HepG2 (cell line): ENCODE measurements at regions not wholly inside any gene's neighbourhood (a gene's known extent, or its start where the extent isn't known, plus 50 kb on each side); places are given as distances from the start of the nearest gene placed in this dataset.

Source experiments
- MZF1 ChIP-seq: sonication (generic); formaldehyde crosslinking; IDR thresholded peaks from 2 replicates; pipeline ENCODE4 v1.8.1; 2023; ENCODE audit warnings: mild to moderate bottlenecking, missing genetic modification reagents, borderline replicate concordance
- NAIF1 ChIP-seq: sonication (generic); formaldehyde crosslinking; IDR thresholded peaks from 2 replicates; pipeline ENCODE4 v1.5.0; 2020; ENCODE audit warnings: mild to moderate bottlenecking, missing genetic modification reagents, borderline replicate concordance
- NKX3-1 ChIP-seq: sonication (generic); formaldehyde crosslinking; IDR thresholded peaks from 2 replicates; pipeline ENCODE4 v1.5.0; 2020; ENCODE audit warnings: missing genetic modification reagents
- NPAS2 ChIP-seq: sonication (generic); formaldehyde crosslinking; IDR thresholded peaks from 2 replicates; pipeline ENCODE4 v1.8.0; 2022; ENCODE audit warnings: mild to moderate bottlenecking, missing genetic modification reagents, borderline replicate concordance
- NR2F6 ChIP-seq, 2 experiments: IDR thresholded peaks; 2 replicates each; pipeline ENCODE4 v1.6.1; 2016; ENCODE audit warnings: antibody characterized with exemption in 1 of 2, mild to moderate bottlenecking in 1 of 2
- RXRA ChIP-seq: sonication (generic); formaldehyde crosslinking; IDR thresholded peaks from 2 replicates; pipeline ENCODE4 v1.5.1; 2020; ENCODE audit warnings: missing genetic modification reagents
- SMAD9 ChIP-seq: sonication (generic); formaldehyde crosslinking; IDR thresholded peaks from 2 replicates; pipeline ENCODE4 v1.5.1; 2020; ENCODE audit warnings: mild to moderate bottlenecking, missing genetic modification reagents
- SP5 ChIP-seq: IDR thresholded peaks from 2 replicates; pipeline ENCODE4 v1.6.1; 2016; ENCODE audit warnings: low read depth, borderline replicate concordance
- STAG1 ChIP-seq: sonication (generic); formaldehyde crosslinking; IDR thresholded peaks from 2 replicates; pipeline ENCODE4 v1.4.0; 2020; ENCODE audit warnings: missing genetic modification reagents
- SUZ12 ChIP-seq: fragments of 150-350 bp; IDR thresholded peaks from 2 replicates; pipeline ENCODE4 v1.6.1; 2014; ENCODE audit warnings: low read depth, low read length
- TCF12 ChIP-seq, 2 experiments: fragments of 450-650 bp in 1 of 2; sonication (generic) in 1 of 2; formaldehyde crosslinking in 1 of 2; IDR thresholded peaks; 2 replicates each; pipeline versions ENCODE4 v1.6.1 to v1.8.0; 2017 to 2022; ENCODE audit warnings: antibody characterized with exemption in 1 of 2, mild to moderate bottlenecking in 1 of 2, missing genetic modification reagents in 1 of 2, moderate library complexity in 1 of 2
- ZNF143 ChIP-seq: sonication (generic); formaldehyde crosslinking; IDR thresholded peaks from 2 replicates; pipeline ENCODE4 v1.4.0; 2020; ENCODE audit warnings: missing genetic modification reagents
- ZNF331 ChIP-seq: sonication (generic); formaldehyde crosslinking; IDR thresholded peaks from 2 replicates; pipeline ENCODE4 v1.4.0; 2020; ENCODE audit warnings: missing genetic modification reagents
- ZNF337 ChIP-seq: sonication (generic); formaldehyde crosslinking; IDR thresholded peaks from 2 replicates; pipeline ENCODE4 v1.5.1; 2020; ENCODE audit warnings: missing genetic modification reagents, low read depth, mild to moderate bottlenecking, borderline replicate concordance
- ZNF501 ChIP-seq: sonication (generic); formaldehyde crosslinking; IDR thresholded peaks from 2 replicates; pipeline ENCODE4 v1.5.1; 2020; ENCODE audit warnings: mild to moderate bottlenecking, moderate library complexity, missing genetic modification reagents
- ZNF552 ChIP-seq: sonication (generic); formaldehyde crosslinking; IDR thresholded peaks from 2 replicates; pipeline ENCODE4 v1.9.0; 2022; ENCODE audit warnings: missing genetic modification reagents, mild to moderate bottlenecking, borderline replicate concordance
- TF ChIP-seq, protein P1 (sequence below): sonication (generic); formaldehyde crosslinking; IDR thresholded peaks from 2 replicates; pipeline ENCODE4 v1.4.0; 2020; ENCODE audit warnings: missing genetic modification reagents, low read depth, mild to moderate bottlenecking, borderline replicate concordance
- TF ChIP-seq, protein P2 (sequence below): IDR thresholded peaks from 2 replicates; pipeline ENCODE4 v1.4.0; 2020; ENCODE audit warnings: mild to moderate bottlenecking, missing genetic modification reagents
- TF ChIP-seq, protein P3 (sequence below): sonication (generic); formaldehyde crosslinking; IDR thresholded peaks from 2 replicates; pipeline ENCODE4 v1.5.1; 2020; ENCODE audit warnings: missing genetic modification reagents, mild to moderate bottlenecking, borderline replicate concordance
- TF ChIP-seq, protein P4 (sequence below): sonication (generic); formaldehyde crosslinking; IDR thresholded peaks from 2 replicates; pipeline ENCODE4 v1.4.0; 2020; ENCODE audit warnings: mild to moderate bottlenecking, missing genetic modification reagents
- TF ChIP-seq, protein P5 (sequence below): sonication (generic); formaldehyde crosslinking; IDR thresholded peaks from 2 replicates; pipeline ENCODE4 v1.5.1; 2020; ENCODE audit warnings: mild to moderate bottlenecking, missing genetic modification reagents

DNA sequence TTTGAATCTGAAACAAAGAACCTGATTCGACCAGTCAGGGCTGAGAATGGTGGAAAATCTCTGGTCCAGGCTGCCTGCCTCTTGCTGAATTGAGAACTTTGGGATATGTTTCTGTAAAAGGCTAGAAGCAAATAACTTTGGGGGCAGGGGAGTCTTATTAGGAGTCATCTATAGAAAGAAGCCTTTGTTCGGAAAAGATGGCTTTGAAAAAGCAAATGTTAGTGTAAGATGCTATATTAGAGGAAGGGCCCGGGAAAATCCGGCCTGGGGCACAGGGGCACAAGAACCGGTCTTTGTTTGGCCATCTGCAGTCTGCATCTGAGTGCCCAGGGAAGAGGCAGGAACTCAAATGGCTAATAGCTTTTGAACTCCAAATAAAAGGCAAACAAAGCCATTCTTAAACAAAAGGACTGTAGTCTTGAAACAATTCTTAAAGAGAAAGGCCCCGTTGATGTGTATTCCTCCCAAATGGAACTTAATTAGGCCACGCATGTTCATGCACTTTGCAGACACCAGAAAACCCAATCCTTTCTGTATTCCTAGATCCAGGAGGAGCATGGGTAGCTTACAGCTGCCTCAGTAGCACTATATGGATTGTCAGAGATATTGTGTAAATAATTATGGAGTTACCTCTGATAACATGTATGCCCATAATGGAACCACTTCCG is 180.0 kb upstream of the ARL4C start (continued):
- TF ChIP-seq, protein P1, sequence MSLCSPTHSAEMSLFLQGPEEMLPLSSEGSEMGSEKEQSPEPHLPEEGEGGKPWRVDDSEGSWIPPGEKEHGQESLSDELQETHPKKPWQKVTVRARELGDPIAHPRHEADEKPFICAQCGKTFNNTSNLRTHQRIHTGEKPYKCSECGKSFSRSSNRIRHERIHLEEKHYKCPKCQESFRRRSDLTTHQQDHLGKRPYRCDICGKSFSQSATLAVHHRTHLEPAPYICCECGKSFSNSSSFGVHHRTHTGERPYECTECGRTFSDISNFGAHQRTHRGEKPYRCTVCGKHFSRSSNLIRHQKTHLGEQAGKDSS (CRISPR knock-in tag), result no peak
- TF ChIP-seq ZNF552 (CRISPR knock-in tag), result no peak
- TF ChIP-seq, protein P2, sequence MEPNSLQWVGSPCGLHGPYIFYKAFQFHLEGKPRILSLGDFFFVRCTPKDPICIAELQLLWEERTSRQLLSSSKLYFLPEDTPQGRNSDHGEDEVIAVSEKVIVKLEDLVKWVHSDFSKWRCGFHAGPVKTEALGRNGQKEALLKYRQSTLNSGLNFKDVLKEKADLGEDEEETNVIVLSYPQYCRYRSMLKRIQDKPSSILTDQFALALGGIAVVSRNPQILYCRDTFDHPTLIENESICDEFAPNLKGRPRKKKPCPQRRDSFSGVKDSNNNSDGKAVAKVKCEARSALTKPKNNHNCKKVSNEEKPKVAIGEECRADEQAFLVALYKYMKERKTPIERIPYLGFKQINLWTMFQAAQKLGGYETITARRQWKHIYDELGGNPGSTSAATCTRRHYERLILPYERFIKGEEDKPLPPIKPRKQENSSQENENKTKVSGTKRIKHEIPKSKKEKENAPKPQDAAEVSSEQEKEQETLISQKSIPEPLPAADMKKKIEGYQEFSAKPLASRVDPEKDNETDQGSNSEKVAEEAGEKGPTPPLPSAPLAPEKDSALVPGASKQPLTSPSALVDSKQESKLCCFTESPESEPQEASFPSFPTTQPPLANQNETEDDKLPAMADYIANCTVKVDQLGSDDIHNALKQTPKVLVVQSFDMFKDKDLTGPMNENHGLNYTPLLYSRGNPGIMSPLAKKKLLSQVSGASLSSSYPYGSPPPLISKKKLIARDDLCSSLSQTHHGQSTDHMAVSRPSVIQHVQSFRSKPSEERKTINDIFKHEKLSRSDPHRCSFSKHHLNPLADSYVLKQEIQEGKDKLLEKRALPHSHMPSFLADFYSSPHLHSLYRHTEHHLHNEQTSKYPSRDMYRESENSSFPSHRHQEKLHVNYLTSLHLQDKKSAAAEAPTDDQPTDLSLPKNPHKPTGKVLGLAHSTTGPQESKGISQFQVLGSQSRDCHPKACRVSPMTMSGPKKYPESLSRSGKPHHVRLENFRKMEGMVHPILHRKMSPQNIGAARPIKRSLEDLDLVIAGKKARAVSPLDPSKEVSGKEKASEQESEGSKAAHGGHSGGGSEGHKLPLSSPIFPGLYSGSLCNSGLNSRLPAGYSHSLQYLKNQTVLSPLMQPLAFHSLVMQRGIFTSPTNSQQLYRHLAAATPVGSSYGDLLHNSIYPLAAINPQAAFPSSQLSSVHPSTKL (CRISPR knock-in tag), result peak; percentile 69
- TF ChIP-seq TCF12 (IDR thresholded peaks at IDR 0.05), result no peak
- no peak for TF ChIP-seq TCF12 (CRISPR knock-in tag; IDR thresholded peaks at IDR 0.05)
- TF ChIP-seq, protein P3, sequence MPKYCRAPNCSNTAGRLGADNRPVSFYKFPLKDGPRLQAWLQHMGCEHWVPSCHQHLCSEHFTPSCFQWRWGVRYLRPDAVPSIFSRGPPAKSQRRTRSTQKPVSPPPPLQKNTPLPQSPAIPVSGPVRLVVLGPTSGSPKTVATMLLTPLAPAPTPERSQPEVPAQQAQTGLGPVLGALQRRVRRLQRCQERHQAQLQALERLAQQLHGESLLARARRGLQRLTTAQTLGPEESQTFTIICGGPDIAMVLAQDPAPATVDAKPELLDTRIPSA (CRISPR knock-in tag), result no peak
- peak; percentile 45; the same call in 1 of the 2 replicates for TF ChIP-seq RXRA
- TF ChIP-seq NPAS2 (CRISPR knock-in tag), result no peak
- no peak for TF ChIP-seq ZNF501
- TF ChIP-seq, protein P4, sequence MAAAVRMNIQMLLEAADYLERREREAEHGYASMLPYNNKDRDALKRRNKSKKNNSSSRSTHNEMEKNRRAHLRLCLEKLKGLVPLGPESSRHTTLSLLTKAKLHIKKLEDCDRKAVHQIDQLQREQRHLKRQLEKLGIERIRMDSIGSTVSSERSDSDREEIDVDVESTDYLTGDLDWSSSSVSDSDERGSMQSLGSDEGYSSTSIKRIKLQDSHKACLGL (CRISPR knock-in tag), result no peak
- TF ChIP-seq ZNF331 (CRISPR knock-in tag), result no peak; the same call in 1 of the 2 replicates
- TF ChIP-seq ZNF143, result no peak
- no peak for TF ChIP-seq NAIF1 (CRISPR knock-in tag)
- TF ChIP-seq NKX3-1 (CRISPR knock-in tag), result no peak
- no peak for TF ChIP-seq ZNF337 (CRISPR knock-in tag)
- TF ChIP-seq, protein P5, sequence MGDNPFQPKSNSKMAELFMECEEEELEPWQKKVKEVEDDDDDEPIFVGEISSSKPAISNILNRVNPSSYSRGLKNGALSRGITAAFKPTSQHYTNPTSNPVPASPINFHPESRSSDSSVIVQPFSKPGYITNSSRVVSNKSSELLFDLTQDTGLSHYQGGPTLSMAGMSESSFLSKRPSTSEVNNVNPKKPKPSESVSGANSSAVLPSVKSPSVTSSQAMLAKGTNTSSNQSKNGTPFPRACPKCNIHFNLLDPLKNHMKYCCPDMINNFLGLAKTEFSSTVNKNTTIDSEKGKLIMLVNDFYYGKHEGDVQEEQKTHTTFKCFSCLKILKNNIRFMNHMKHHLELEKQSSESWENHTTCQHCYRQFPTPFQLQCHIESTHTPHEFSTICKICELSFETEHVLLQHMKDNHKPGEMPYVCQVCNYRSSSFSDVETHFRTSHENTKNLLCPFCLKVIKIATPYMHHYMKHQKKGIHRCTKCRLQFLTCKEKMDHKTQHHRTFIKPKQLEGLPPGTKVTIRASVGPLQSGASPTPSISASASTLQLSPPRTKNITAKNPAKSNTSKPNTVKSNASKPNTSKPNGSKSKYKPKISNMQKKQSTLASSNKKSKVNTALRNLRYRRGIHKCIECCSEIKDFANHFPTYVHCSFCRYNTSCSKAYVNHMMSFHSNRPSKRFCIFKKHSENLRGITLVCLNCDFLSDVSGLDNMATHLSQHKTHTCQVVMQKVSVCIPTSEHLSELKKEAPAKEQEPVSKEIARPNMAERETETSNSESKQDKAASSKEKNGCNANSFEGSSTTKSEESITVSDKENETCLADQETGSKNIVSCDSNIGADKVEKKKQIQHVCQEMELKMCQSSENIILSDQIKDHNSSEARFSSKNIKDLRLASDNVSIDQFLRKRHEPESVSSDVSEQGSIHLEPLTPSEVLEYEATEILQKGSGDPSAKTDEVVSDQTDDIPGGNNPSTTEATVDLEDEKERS, result no peak
- TF ChIP-seq STAG1, result peak; percentile 13; the same call in 1 of the 2 replicates
- no peak for TF ChIP-seq SUZ12
- TF ChIP-seq SP5 (CRISPR knock-in tag), result no peak
- TF ChIP-seq SMAD9, result no peak
- TF ChIP-seq MZF1, result no peak
- peak; percentile 63 for TF ChIP-seq NR2F6 (IDR thresholded peaks at IDR 0.05)
- TF ChIP-seq NR2F6 (CRISPR knock-in tag; IDR thresholded peaks at IDR 0.05), result peak; percentile 38; the same call in 1 of the 2 replicates
- TF ChIP-seq, all 625 proteins: peak for 67
